ENCODE measurements at regions not wholly inside any gene's neighbourhood (a gene's known extent, or its start where the extent isn't known, plus 50 kb on each side); places are given as distances from the start of the nearest gene placed in this dataset.
"Not testable (repeated sequence)": the region's sequence is repeated elsewhere in the genome, so short reads cannot be mapped to it uniquely, and the experiment has no call there.

DNA sequence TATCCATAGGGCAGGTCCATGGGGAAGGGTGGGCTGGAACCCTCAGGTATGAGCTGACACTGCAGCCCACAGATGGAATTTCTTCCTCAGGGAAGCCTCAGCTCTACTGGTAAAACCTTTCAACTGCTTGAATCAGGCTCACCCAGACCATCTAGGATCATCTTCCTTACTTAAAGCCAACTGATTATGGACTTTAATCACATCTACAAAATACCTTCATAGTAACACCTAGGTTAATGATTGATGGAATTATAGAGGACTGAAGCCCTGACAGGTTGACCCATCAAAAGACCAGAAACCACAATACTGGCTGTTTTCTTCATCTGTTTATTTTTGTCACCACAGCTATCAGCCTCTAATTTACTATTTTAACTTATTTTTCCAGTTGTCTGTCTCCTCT is 188.9 kb upstream of the BOD1L1 start:
- no peaks in the 10 kb centered on the region for H3K79me2 ChIP-seq (ENCODE audit: low read length)
- ChIA-PET POLR2A (ENCODE audit: unreplicated experiment) (no interaction called here), CTCF (no interaction called here)
- intact Hi-C loops (cut with micrococcal nuclease): no loop called here
- H3K4me3 ChIP-seq (ENCODE audit: low read length): no peak overlapping the region
- H3F3A ChIP-seq (ENCODE audit: low read length, unreplicated experiment): no peaks in the 10 kb centered on the region
- ATAC-seq (no peak), DNase-seq (no peak)
- H3K9me3 ChIP-seq (ENCODE audit: low read length): no peaks in the 10 kb centered on the region
- no peak for TF ChIP-seq EZH2 (IDR thresholded peaks at IDR 0.05; ENCODE audit: low read length, unreplicated experiment)
- TF ChIP-seq EZH2phosphoT487 (IDR thresholded peaks at IDR 0.05; ENCODE audit: borderline replicate concordance, low read length): no peak
- TF ChIP-seq, protein P1, sequence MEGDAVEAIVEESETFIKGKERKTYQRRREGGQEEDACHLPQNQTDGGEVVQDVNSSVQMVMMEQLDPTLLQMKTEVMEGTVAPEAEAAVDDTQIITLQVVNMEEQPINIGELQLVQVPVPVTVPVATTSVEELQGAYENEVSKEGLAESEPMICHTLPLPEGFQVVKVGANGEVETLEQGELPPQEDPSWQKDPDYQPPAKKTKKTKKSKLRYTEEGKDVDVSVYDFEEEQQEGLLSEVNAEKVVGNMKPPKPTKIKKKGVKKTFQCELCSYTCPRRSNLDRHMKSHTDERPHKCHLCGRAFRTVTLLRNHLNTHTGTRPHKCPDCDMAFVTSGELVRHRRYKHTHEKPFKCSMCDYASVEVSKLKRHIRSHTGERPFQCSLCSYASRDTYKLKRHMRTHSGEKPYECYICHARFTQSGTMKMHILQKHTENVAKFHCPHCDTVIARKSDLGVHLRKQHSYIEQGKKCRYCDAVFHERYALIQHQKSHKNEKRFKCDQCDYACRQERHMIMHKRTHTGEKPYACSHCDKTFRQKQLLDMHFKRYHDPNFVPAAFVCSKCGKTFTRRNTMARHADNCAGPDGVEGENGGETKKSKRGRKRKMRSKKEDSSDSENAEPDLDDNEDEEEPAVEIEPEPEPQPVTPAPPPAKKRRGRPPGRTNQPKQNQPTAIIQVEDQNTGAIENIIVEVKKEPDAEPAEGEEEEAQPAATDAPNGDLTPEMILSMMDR (conservative IDR thresholded peaks at IDR 0.05; ENCODE audit: low read depth, low read length): no peak
- no peaks in the 10 kb centered on the region for H3K27me3 ChIP-seq (ENCODE audit: low read length)
- no peak overlapping the region for H2AFZ ChIP-seq (ENCODE audit: low read length)
- no peak overlapping the region for H3K4me2 ChIP-seq (ENCODE audit: low read length)
- BruUV-seq (replicated peaks): no TSS peak
- no peaks in the 10 kb centered on the region for H3K9me2 ChIP-seq (replicated peaks; ENCODE audit: low read length)
- H3K4me1 ChIP-seq (ENCODE audit: insufficient read depth, low read length): no peaks in the 10 kb centered on the region
- H4K20me1 ChIP-seq (ENCODE audit: low read length): no peaks in the 10 kb centered on the region
- no peak overlapping the region for H3K9ac ChIP-seq (ENCODE audit: low read length)
- no peaks in the 10 kb centered on the region for H3K36me3 ChIP-seq (ENCODE audit: low read depth, low read length)
- no peak overlapping the region for H3K27ac ChIP-seq (ENCODE audit: low read length)

DNA sequence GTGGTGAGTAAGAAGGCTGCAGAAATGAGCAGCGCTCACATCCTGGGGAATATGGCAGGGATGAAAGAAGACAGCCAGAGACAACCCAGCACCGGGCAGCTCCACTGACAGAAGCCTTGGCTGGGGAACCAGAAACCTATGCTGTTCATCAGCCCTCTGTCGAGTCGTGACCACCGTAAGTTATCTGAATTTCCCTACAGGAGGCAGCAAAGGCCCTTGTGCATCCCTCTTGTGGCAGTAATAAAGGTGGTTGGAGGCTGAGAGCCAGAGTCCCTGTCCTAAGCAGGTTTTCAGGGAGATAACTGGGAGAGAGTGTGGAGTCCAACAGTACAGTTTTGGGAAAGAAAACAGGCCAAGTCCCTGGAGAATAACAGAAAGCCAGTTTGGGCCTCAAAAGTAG is 194.0 kb upstream of the BOD1L1 start:
- Histone ChIP-seq H3K27ac (ENCODE audit: low read length) (no peak overlapping the region), H3K36me3 (ENCODE audit: low read depth, low read length) (no peaks in the 10 kb centered on the region), H3K79me2 (ENCODE audit: low read length) (no peaks in the 10 kb centered on the region), H4K20me1 (ENCODE audit: low read length) (no peaks in the 10 kb centered on the region), H3F3A (ENCODE audit: low read length, unreplicated experiment) (no peaks in the 10 kb centered on the region), H3K4me1 (ENCODE audit: insufficient read depth, low read length) (no peaks in the 10 kb centered on the region), H3K9me2 (replicated peaks; ENCODE audit: low read length) (no peaks in the 10 kb centered on the region), H3K9ac (ENCODE audit: low read length) (no peak overlapping the region), H3K9me3 (ENCODE audit: low read length) (no peaks in the 10 kb centered on the region), H3K4me3 (ENCODE audit: low read length) (no peak overlapping the region), H2AFZ (ENCODE audit: low read length) (no peak overlapping the region), H3K4me2 (ENCODE audit: low read length) (no peak overlapping the region), H3K27me3 (ENCODE audit: low read length) (no peaks in the 10 kb centered on the region)
- TF ChIP-seq, protein P1 (conservative IDR thresholded peaks at IDR 0.05; ENCODE audit: low read depth, low read length): peak; percentile 41
- TF ChIP-seq EZH2phosphoT487 (IDR thresholded peaks at IDR 0.05; ENCODE audit: borderline replicate concordance, low read length): no peak
- intact Hi-C loops (cut with micrococcal nuclease): no loop called here
- BruUV-seq (replicated peaks): no TSS peak
- CTCF ChIA-PET: no interaction called here
- DNase-seq (peak; percentile 34), ATAC-seq (peak; percentile 22; the same call in 1 of the 2 replicates)
- POLR2A ChIA-PET (ENCODE audit: unreplicated experiment): no interaction called here

DNA sequence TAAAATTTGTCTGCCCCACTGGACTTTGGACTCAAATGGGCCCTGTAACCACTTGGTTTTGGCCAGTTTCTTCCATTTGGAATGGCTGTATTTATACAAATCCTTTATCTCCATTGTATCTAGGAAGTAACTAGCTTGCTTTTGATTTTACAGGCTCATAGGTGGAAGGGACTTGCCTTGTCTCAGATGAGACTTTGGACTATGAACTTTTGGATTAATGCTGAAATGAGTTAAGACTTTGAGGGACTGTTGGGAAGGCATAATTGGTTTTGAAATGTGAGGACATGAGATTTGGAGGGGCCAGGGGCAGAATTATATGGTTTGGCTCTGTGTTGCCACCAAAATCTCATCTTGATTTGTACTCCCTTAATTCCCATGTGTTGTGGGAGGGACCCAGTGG is 198.3 kb upstream of the BOD1L1 start:
- BruUV-seq (replicated peaks); H3K9me3 ChIP-seq (ENCODE audit: low read length); H3K4me1 ChIP-seq (ENCODE audit: insufficient read depth, low read length); H3K79me2 ChIP-seq (ENCODE audit: low read length); H3K9me2 ChIP-seq (replicated peaks; ENCODE audit: low read length); H3K27ac ChIP-seq (ENCODE audit: low read length); H3K4me3 ChIP-seq (ENCODE audit: low read length); DNase-seq; H2AFZ ChIP-seq (ENCODE audit: low read length); CTCF ChIA-PET; intact Hi-C loops (cut with micrococcal nuclease); H3K4me2 ChIP-seq (ENCODE audit: low read length); H3K27me3 ChIP-seq (ENCODE audit: low read length); H3F3A ChIP-seq (ENCODE audit: low read length, unreplicated experiment); H3K36me3 ChIP-seq (ENCODE audit: low read depth, low read length); POLR2A ChIA-PET (ENCODE audit: unreplicated experiment); ATAC-seq; H3K9ac ChIP-seq (ENCODE audit: low read length); H4K20me1 ChIP-seq (ENCODE audit: low read length): not testable (repeated sequence)
